Right renal pelvis (tissue), 4 donors: ENCODE measurements at regions not wholly inside any gene's neighbourhood (a gene's known extent, or its start where the extent isn't known, plus 50 kb on each side); places are given as distances from the start of the nearest gene placed in this dataset.
"Not testable (repeated sequence)": the region's sequence is repeated elsewhere in the genome, so short reads cannot be mapped to it uniquely, and the experiment has no call there.

Experiments used
- DNase-seq, 4 donors: peaks; one replicate each; pipeline ENCODE4 v3.0.0-alpha.2; 2013; ENCODE audit warnings: low read depth in 4 of 4, low spot score in 3 of 4, missing footprints in 1 of 4

- no peak for DNase-seq
Observed at GRCh38 chr2:31664949-31665724, 84.4 kb upstream of the SRD5A2 start.

- DNase-seq, result no peak
Observed at GRCh38 chr2:31660812-31661335, 80.1 kb upstream of the SRD5A2 start.

- no peak for DNase-seq
Observed at GRCh38 chr2:31660165-31660564, 79.4 kb upstream of the SRD5A2 start.

- DNase-seq, result no peak
Observed at GRCh38 chr2:31654241-31654640, 73.5 kb upstream of the SRD5A2 start.

GRCh38 chr2:31651736-31652135, 71.0 kb upstream of the SRD5A2 start:
- no peak for DNase-seq

GRCh38 chr2:31651267-31651666, 70.5 kb upstream of the SRD5A2 start:
- DNase-seq, result no peak

- no peak for DNase-seq
Observed at GRCh38 chr2:31644551-31644950, 63.8 kb upstream of the SRD5A2 start.

GRCh38 chr2:31642707-31643106, 62.0 kb upstream of the SRD5A2 start:
- DNase-seq, result no peak

- not testable (repeated sequence) for DNase-seq
Observed at GRCh38 chr2:31632201-31632600, 51.5 kb upstream of the SRD5A2 start.
